ENCODE measurements at regions not wholly inside any gene's neighbourhood (a gene's known extent, or its start where the extent isn't known, plus 50 kb on each side); places are given as distances from the start of the nearest gene placed in this dataset.

GRCh38 chr16:9300252-9300651 lies 208.8 kb downstream of the HAPSTR1 start:
- TF ChIP-seq MAX (IDR thresholded peaks at IDR 0.05; ENCODE audit: insufficient read depth, insufficient read length) (no peak), POLR2A (IDR thresholded peaks at IDR 0.05; ENCODE audit: low read depth, low read length) (no peak)
- TF ChIP-seq, protein P1, sequence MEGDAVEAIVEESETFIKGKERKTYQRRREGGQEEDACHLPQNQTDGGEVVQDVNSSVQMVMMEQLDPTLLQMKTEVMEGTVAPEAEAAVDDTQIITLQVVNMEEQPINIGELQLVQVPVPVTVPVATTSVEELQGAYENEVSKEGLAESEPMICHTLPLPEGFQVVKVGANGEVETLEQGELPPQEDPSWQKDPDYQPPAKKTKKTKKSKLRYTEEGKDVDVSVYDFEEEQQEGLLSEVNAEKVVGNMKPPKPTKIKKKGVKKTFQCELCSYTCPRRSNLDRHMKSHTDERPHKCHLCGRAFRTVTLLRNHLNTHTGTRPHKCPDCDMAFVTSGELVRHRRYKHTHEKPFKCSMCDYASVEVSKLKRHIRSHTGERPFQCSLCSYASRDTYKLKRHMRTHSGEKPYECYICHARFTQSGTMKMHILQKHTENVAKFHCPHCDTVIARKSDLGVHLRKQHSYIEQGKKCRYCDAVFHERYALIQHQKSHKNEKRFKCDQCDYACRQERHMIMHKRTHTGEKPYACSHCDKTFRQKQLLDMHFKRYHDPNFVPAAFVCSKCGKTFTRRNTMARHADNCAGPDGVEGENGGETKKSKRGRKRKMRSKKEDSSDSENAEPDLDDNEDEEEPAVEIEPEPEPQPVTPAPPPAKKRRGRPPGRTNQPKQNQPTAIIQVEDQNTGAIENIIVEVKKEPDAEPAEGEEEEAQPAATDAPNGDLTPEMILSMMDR (IDR thresholded peaks at IDR 0.05; ENCODE audit: extremely low read depth in 1 of 2, insufficient read depth in 1 of 2, low read depth in 1 of 2, low read length in 2 of 2): no peak
